NB4 (cell line): ENCODE measurements at regions not wholly inside any gene's neighbourhood (a gene's known extent, or its start where the extent isn't known, plus 50 kb on each side); places are given as distances from the start of the nearest gene placed in this dataset.

Source experiments
- DNase-seq: peaks from one replicate; pipeline ENCODE4 v3.0.0; 2010; ENCODE audit warnings: low read depth
- H3K4me3 ChIP-seq: one replicate; pipeline ENCODE4 v1.5.1; 2011; ENCODE audit warnings: mild to moderate bottlenecking, low read depth, low read length, moderate library complexity
- CTCF ChIP-seq: IDR thresholded peaks from one replicate; pipeline ENCODE4 v1.5.1; 2012; ENCODE audit warnings: low read depth, low read length
- MAX ChIP-seq: IDR thresholded peaks from 2 replicates; pipeline ENCODE4 v1.6.1; 2011; ENCODE audit warnings: low read depth, low read length
- MYC ChIP-seq: IDR thresholded peaks from 2 replicates; pipeline ENCODE4 v1.6.1; 2011; ENCODE audit warnings: low read depth, low read length
- POLR2A ChIP-seq: IDR thresholded peaks from 2 replicates; pipeline ENCODE4 v1.6.1; 2011; ENCODE audit warnings: mild to moderate bottlenecking; ENCODE audit not compliant: insufficient read length; ENCODE audit errors: extremely low read depth

- DNase-seq = no peak
- no peak for TF ChIP-seq MYC
- no peak for TF ChIP-seq MAX
- no peak for TF ChIP-seq POLR2A
- no peak for TF ChIP-seq CTCF
- no peak overlapping the region for H3K4me3 ChIP-seq
Measured at GRCh38 chr10:2729197-2729596, 338.2 kb upstream of the PFKP start.

- TF ChIP-seq POLR2A (no peak), CTCF (no peak), MYC (no peak), MAX (no peak)
- DNase-seq = no peak
- H3K4me3 ChIP-seq = no peak overlapping the region
Measured at GRCh38 chr10:2728087-2728486, 339.3 kb upstream of the PFKP start.

- DNase-seq = no peak
- H3K4me3 ChIP-seq = no peak overlapping the region
Measured at GRCh38 chr10:2716596-2716995, 350.8 kb upstream of the PFKP start.

GRCh38 chr10:2714597-2714996 is 352.8 kb upstream of the PFKP start:
- DNase-seq = no peak
- no peak overlapping the region for H3K4me3 ChIP-seq
- TF ChIP-seq MAX (no peak), CTCF (no peak), POLR2A (no peak), MYC (no peak)

More at GRCh38 chr10:2716596-2716995, 350.8 kb upstream of the PFKP start:
- TF ChIP-seq MAX = no peak
- no peak for TF ChIP-seq MYC
- TF ChIP-seq POLR2A = no peak
- TF ChIP-seq CTCF = no peak

GRCh38 chr10:2703953-2704352 is 363.4 kb upstream of the PFKP start:
- TF ChIP-seq POLR2A = no peak
- no peak for TF ChIP-seq CTCF
- no peak for TF ChIP-seq MAX
- TF ChIP-seq MYC = no peak
- H3K4me3 ChIP-seq = no peak overlapping the region
- no peak for DNase-seq

- TF ChIP-seq MYC (no peak), MAX (no peak), CTCF (no peak), POLR2A (no peak)
- H3K4me3 ChIP-seq = no peak overlapping the region
- no peak for DNase-seq
Measured at GRCh38 chr10:2701802-2702201, 365.5 kb upstream of the PFKP start.
